Lung (tissue), 11 donors: ENCODE measurements at regions not wholly inside any gene's neighbourhood (a gene's known extent, or its start where the extent isn't known, plus 50 kb on each side); places are given as distances from the start of the nearest gene placed in this dataset.

Source experiments
- ATAC-seq: fragments of 200-7000 bp; cut with Tn5 transposase; one replicate; pipeline ENCODE4 v1.9.1; 2020; ENCODE audit warnings: moderate number of reproducible peaks; ENCODE audit not compliant: insufficient read depth, low FRiP score
- DNase-seq, 3 donors: peaks; one replicate each; pipeline ENCODE4 v3.0.0-alpha.2; 2013 to 2017
- H3K27ac ChIP-seq, 2 donors: one replicate each; pipeline ENCODE4 v1.5.1; 2013; ENCODE audit warnings: mild to moderate bottlenecking in 2 of 2, moderate library complexity in 2 of 2, control low read depth in 1 of 2, inconsistent platforms in 1 of 2, low read depth in 1 of 2, low read length in 1 of 2
- H3K27me3 ChIP-seq, 3 donors: one replicate each; pipeline ENCODE4 v1.5.1; 2013; ENCODE audit warnings: low read length in 2 of 3; ENCODE audit not compliant: control insufficient read depth in 3 of 3, insufficient read depth in 3 of 3
- H3K36me3 ChIP-seq, 4 donors: one replicate each; pipeline ENCODE4 v1.5.1; 2013; ENCODE audit warnings: low read length in 4 of 4, mild to moderate bottlenecking in 1 of 4, moderate library complexity in 1 of 4; ENCODE audit not compliant: control insufficient read depth in 4 of 4, insufficient read depth in 4 of 4
- H3K4me1 ChIP-seq, 5 donors: one replicate each; pipeline ENCODE4 v1.5.1; 2013; ENCODE audit warnings: low read length in 5 of 5, mild to moderate bottlenecking in 2 of 5, moderate library complexity in 1 of 5; ENCODE audit not compliant: control insufficient read depth in 5 of 5, insufficient read depth in 5 of 5
- H3K4me3 ChIP-seq: one replicate; pipeline ENCODE4 v1.5.1; 2013; ENCODE audit warnings: mild to moderate bottlenecking, control low read depth, moderate library complexity
- H3K9ac ChIP-seq, 2 donors: one replicate each; pipeline ENCODE4 v1.5.1; 2013; ENCODE audit warnings: low read length in 2 of 2, control low read depth in 1 of 2; ENCODE audit not compliant: insufficient read depth in 1 of 2
- H3K9me3 ChIP-seq, 4 donors: one replicate each; pipeline ENCODE4 v1.5.1; 2013; ENCODE audit warnings: low read length in 3 of 4, mild to moderate bottlenecking in 1 of 4, moderate library complexity in 1 of 4; ENCODE audit not compliant: control insufficient read depth in 4 of 4, insufficient read depth in 3 of 4
- CTCF ChIP-seq: IDR thresholded peaks from 2 replicates; pipeline ENCODE4 v1.5.1; 2012; ENCODE audit warnings: mild to moderate bottlenecking; ENCODE audit errors: control extremely low read depth, extremely low read depth
- WGBS, 2 donors: extraction: QIAGEN DNeasy Blood & Tissue Kit; methylation state at CpG; one replicate each; pipeline ENCODE4 v1.1.7; 2013; 5-methylcytosine and 5-hydroxymethylcytosine counted together
- donor health status: control.
- donor health status: control.
- donor health status: Bipolar disorder and iron deficiency.
- donor health status: healthy.
- donor health status: DM: yes; HTN: yes; CAD: no.

- ATAC-seq (no peak), DNase-seq (no peak)
- no peaks in the 10 kb centered on the region for H3K36me3 ChIP-seq
- H3K9ac ChIP-seq = no peak overlapping the region
- 94 to 98% methylated on average over 1 of the region's 1 CpG for WGBS, 2 donors
- no peaks in the 10 kb centered on the region for H3K4me1 ChIP-seq
- H3K27ac ChIP-seq = no peak overlapping the region
- peaks cover 0 to 2% (median 0%) of the 10 kb centered on the region in 3 donors for H3K27me3 ChIP-seq
- H3K4me3 ChIP-seq = no peak overlapping the region
- no peaks in the 10 kb centered on the region for H3K9me3 ChIP-seq
- no peak for TF ChIP-seq CTCF
Measured at GRCh38 chr7:106788637-106789036, 76.4 kb upstream of the PIK3CG start.

GRCh38 chr7:106791526-106791925 lies 73.6 kb upstream of the PIK3CG start:
- TF ChIP-seq CTCF = no peak
- WGBS, 2 donors = 70 to 83% methylated on average over 4 of the region's 4 CpGs
- H3K9ac ChIP-seq = no peak overlapping the region
- H3K9me3 ChIP-seq = no peaks in the 10 kb centered on the region
- ATAC-seq = no peak
- peaks cover 0 to 2% (median 0%) of the 10 kb centered on the region in 3 donors for H3K27me3 ChIP-seq
- H3K36me3 ChIP-seq = no peaks in the 10 kb centered on the region
- H3K4me3 ChIP-seq = no peak overlapping the region
- no peak overlapping the region for H3K27ac ChIP-seq
- peaks cover 0 to 1% (median 0%) of the 10 kb centered on the region in 5 donors for H3K4me1 ChIP-seq
- no peak for DNase-seq

- TF ChIP-seq CTCF = no peak
- Histone ChIP-seq H3K4me1 (peaks cover 0 to 1% (median 0%) of the 10 kb centered on the region in 5 donors), H3K4me3 (no peak overlapping the region), H3K9ac (no peak overlapping the region), H3K9me3 (no peaks in the 10 kb centered on the region), H3K27ac (no peak overlapping the region), H3K36me3 (no peaks in the 10 kb centered on the region), H3K27me3 (peaks cover 0 to under 1% (median 0%) of the 10 kb centered on the region in 3 donors)
- WGBS, 2 donors = 58 to 64% methylated on average over 8 of the region's 8 CpGs
- ATAC-seq = no peak
- no peak for DNase-seq
Measured at GRCh38 chr7:106792233-106792926, 72.7 kb upstream of the PIK3CG start.
